Activated T-cell treated with anti-CD3 and anti-CD28 coated beads, Interleukin-2, amount 50 U/mL, for 4 hours (primary cell): ENCODE measurements at regions not wholly inside any gene's neighbourhood (a gene's known extent, or its start where the extent isn't known, plus 50 kb on each side); places are given as distances from the start of the nearest gene placed in this dataset.
A peak's percentile ranks its signal among the peaks of the same experiment; 100 is the strongest.

Experiments
- ATAC-seq, 2 donors: fragments of 200-7000 bp; cut with Tn5 transposase; one replicate each; pipeline ENCODE4 v1.10.0; 2021
- DNase-seq: peaks from one replicate; pipeline ENCODE4 v3.0.0-alpha.2; 2020
- H3K27me3 Mint-ChIP-seq: one replicate; pipeline ENCODE4 v1.8.0; 2021; ENCODE audit warnings: low read depth, mixed read lengths
- H3K36me3 Mint-ChIP-seq: one replicate; pipeline ENCODE4 v1.8.0; 2022; ENCODE audit warnings: mixed read lengths; ENCODE audit not compliant: insufficient read depth
- H3K4me1 Mint-ChIP-seq: one replicate; pipeline ENCODE4 v1.8.0; 2021; ENCODE audit warnings: low read depth, mixed read lengths
- H3K4me3 Mint-ChIP-seq: one replicate; pipeline ENCODE4 v1.8.0; 2021; ENCODE audit warnings: mild to moderate bottlenecking, moderate library complexity, mixed read lengths
- H3K9me3 Mint-ChIP-seq: one replicate; pipeline ENCODE4 v1.8.0; 2021; ENCODE audit warnings: mixed read lengths

- Mint-ChIP-seq H3K4me1 (peaks cover 14% of the 10 kb centered on the region), H3K4me3 (no peak overlapping the region), H3K36me3 (no peaks in the 10 kb centered on the region), H3K27me3 (peaks cover 5% of the 10 kb centered on the region), H3K9me3 (no peaks in the 10 kb centered on the region)
- ATAC-seq (no peak), DNase-seq (no peak)
Observed at GRCh38 chr6:139583420-139583819, 209.0 kb upstream of the CITED2 start.

GRCh38 chr6:139582956-139583355, 208.5 kb upstream of the CITED2 start:
- Mint-ChIP-seq H3K4me3 (no peak overlapping the region), H3K9me3 (no peaks in the 10 kb centered on the region), H3K4me1 (peaks cover 14% of the 10 kb centered on the region), H3K27me3 (peaks cover 4% of the 10 kb centered on the region), H3K36me3 (no peaks in the 10 kb centered on the region)
- no peak for ATAC-seq
- no peak for DNase-seq

GRCh38 chr6:139581485-139581865, 207.0 kb upstream of the CITED2 start:
- Mint-ChIP-seq H3K9me3 (no peaks in the 10 kb centered on the region), H3K36me3 (no peaks in the 10 kb centered on the region), H3K4me3 (no peak overlapping the region), H3K27me3 (peaks cover 4% of the 10 kb centered on the region), H3K4me1 (peaks cover 14% of the 10 kb centered on the region)
- no peak for DNase-seq
- no peak for ATAC-seq

- no peak for DNase-seq
- H3K9me3 Mint-ChIP-seq: no peaks in the 10 kb centered on the region
- ATAC-seq: peak; percentile 79 to 94
- H3K27me3 Mint-ChIP-seq: peaks cover 4% of the 10 kb centered on the region
- H3K36me3 Mint-ChIP-seq: no peaks in the 10 kb centered on the region
- H3K4me1 Mint-ChIP-seq: peaks cover 14% of the 10 kb centered on the region
- H3K4me3 Mint-ChIP-seq: no peak overlapping the region
Observed at GRCh38 chr6:139580592-139581484, 206.4 kb upstream of the CITED2 start.

GRCh38 chr6:139577763-139578604, 203.5 kb upstream of the CITED2 start:
- no peaks in the 10 kb centered on the region for H3K36me3 Mint-ChIP-seq
- DNase-seq (no peak), ATAC-seq (no peak)
- no peak overlapping the region for H3K4me3 Mint-ChIP-seq
- peaks cover 14% of the 10 kb centered on the region for H3K4me1 Mint-ChIP-seq
- peaks cover 2% of the 10 kb centered on the region for H3K27me3 Mint-ChIP-seq
- no peaks in the 10 kb centered on the region for H3K9me3 Mint-ChIP-seq

- H3K4me1 Mint-ChIP-seq: peaks cover 14% of the 10 kb centered on the region
- no peak for DNase-seq
- no peak overlapping the region for H3K4me3 Mint-ChIP-seq
- H3K27me3 Mint-ChIP-seq: no peaks in the 10 kb centered on the region
- no peak for ATAC-seq
- H3K36me3 Mint-ChIP-seq: no peaks in the 10 kb centered on the region
- H3K9me3 Mint-ChIP-seq: no peaks in the 10 kb centered on the region
Observed at GRCh38 chr6:139577124-139577762, 202.8 kb upstream of the CITED2 start.

- H3K36me3 Mint-ChIP-seq: no peaks in the 10 kb centered on the region
- no peaks in the 10 kb centered on the region for H3K9me3 Mint-ChIP-seq
- H3K27me3 Mint-ChIP-seq: no peaks in the 10 kb centered on the region
- no peak overlapping the region for H3K4me3 Mint-ChIP-seq
- H3K4me1 Mint-ChIP-seq: peaks cover 5% of the 10 kb centered on the region
- DNase-seq (no peak), ATAC-seq (no peak)
Observed at GRCh38 chr6:139572001-139572400, 197.6 kb upstream of the CITED2 start.

GRCh38 chr6:139570166-139570565, 195.7 kb upstream of the CITED2 start:
- DNase-seq (no peak), ATAC-seq (no peak)
- peaks cover 5% of the 10 kb centered on the region for H3K4me1 Mint-ChIP-seq
- H3K4me3 Mint-ChIP-seq: no peak overlapping the region
- no peaks in the 10 kb centered on the region for H3K9me3 Mint-ChIP-seq
- no peaks in the 10 kb centered on the region for H3K27me3 Mint-ChIP-seq
- H3K36me3 Mint-ChIP-seq: no peaks in the 10 kb centered on the region

GRCh38 chr6:139569566-139569965, 195.1 kb upstream of the CITED2 start:
- H3K4me1 Mint-ChIP-seq: peaks cover 5% of the 10 kb centered on the region

GRCh38 chr6:139568956-139569538, 194.6 kb upstream of the CITED2 start:
- Mint-ChIP-seq H3K4me3 (no peak overlapping the region), H3K27me3 (no peaks in the 10 kb centered on the region), H3K4me1 (peaks cover 5% of the 10 kb centered on the region), H3K36me3 (no peaks in the 10 kb centered on the region), H3K9me3 (no peaks in the 10 kb centered on the region)
- ATAC-seq (no peak), DNase-seq (no peak)

More at GRCh38 chr6:139569566-139569965, 195.1 kb upstream of the CITED2 start:
- no peak overlapping the region for H3K4me3 Mint-ChIP-seq
- ATAC-seq: peak in 1 of 2 donors; percentile 28
- no peaks in the 10 kb centered on the region for H3K36me3 Mint-ChIP-seq
- H3K27me3 Mint-ChIP-seq: no peaks in the 10 kb centered on the region
- H3K9me3 Mint-ChIP-seq: no peaks in the 10 kb centered on the region
- DNase-seq: no peak

- DNase-seq: no peak
- Mint-ChIP-seq H3K9me3 (no peaks in the 10 kb centered on the region), H3K4me1 (peaks cover 5% of the 10 kb centered on the region), H3K4me3 (no peak overlapping the region), H3K27me3 (no peaks in the 10 kb centered on the region), H3K36me3 (no peaks in the 10 kb centered on the region)
- ATAC-seq: no peak
Observed at GRCh38 chr6:139568151-139568955, 193.9 kb upstream of the CITED2 start.

GRCh38 chr6:139567095-139567494, 192.6 kb upstream of the CITED2 start:
- ATAC-seq: no peak
- Mint-ChIP-seq H3K36me3 (no peaks in the 10 kb centered on the region), H3K9me3 (no peaks in the 10 kb centered on the region)

GRCh38 chr6:139565591-139565990, 191.1 kb upstream of the CITED2 start:
- ATAC-seq (no peak), DNase-seq (no peak)
- H3K9me3 Mint-ChIP-seq: peaks cover 9% of the 10 kb centered on the region
- no peaks in the 10 kb centered on the region for H3K36me3 Mint-ChIP-seq
- H3K27me3 Mint-ChIP-seq: no peaks in the 10 kb centered on the region
- H3K4me1 Mint-ChIP-seq: peaks cover 5% of the 10 kb centered on the region
- no peak overlapping the region for H3K4me3 Mint-ChIP-seq

More at GRCh38 chr6:139567095-139567494, 192.6 kb upstream of the CITED2 start:
- Mint-ChIP-seq H3K4me3 (no peak overlapping the region), H3K4me1 (peaks cover 5% of the 10 kb centered on the region), H3K27me3 (no peaks in the 10 kb centered on the region)
- DNase-seq: no peak
